GM12872 (cell line): ENCODE measurements at regions not wholly inside any gene's neighbourhood (a gene's known extent, or its start where the extent isn't known, plus 50 kb on each side); places are given as distances from the start of the nearest gene placed in this dataset.

ENCODE experiments used
- CTCF ChIP-seq: IDR thresholded peaks from 3 replicates; pipeline ENCODE4 v1.5.1; 2011; ENCODE audit warnings: low read depth, mild to moderate bottlenecking, low read length, moderate library complexity; ENCODE audit not compliant: insufficient read depth

- no peak for TF ChIP-seq CTCF
Measured at GRCh38 chr3:193971966-193972365, 164.0 kb upstream of the HES1 start.

GRCh38 chr3:193972832-193973231 is 163.1 kb upstream of the HES1 start:
- no peak for TF ChIP-seq CTCF

- no peak for TF ChIP-seq CTCF
Measured at GRCh38 chr3:193974191-193974652, 161.7 kb upstream of the HES1 start.

DNA sequence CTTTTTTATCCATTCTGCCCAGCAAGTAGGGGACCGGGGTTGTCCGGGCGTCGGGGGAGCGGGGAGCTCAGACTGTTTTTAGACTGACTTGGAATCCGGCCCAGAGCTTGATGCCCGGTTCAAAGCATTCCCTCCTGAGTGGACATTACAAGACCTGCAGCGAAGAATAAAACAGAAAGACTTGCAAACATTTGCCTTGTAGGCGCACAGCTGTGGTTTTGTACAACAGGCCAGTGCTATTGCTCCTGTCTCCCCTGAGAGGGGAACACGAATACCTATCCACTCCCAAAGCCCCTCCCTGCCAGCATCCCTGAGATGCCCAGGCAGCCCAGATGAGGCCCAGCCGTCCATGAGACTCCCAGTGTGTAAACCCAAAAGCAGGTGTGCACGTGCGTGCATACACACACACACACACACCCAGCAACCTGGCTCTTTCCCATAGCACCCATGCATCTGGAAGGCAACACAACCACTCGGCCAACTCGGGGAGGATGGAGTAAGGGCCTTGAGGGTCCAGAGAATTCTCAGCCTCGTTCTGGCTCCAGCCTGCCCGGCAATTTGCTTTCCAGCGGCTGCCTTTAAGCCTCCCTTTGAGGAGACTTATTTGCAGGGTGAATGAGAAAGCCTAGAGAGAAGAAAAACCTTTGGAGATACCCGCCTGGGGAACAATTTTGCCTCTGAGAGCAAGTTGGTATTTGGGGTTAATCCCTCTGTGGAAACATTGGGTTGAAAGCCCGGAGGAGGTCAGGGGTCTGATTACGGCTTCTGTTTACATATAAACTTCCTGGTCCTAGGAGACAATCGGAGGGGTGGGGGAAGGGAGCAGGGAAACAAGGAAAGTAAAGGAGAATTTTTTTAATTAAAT is 161.0 kb upstream of the HES1 start:
- TF ChIP-seq CTCF = no peak

- no peak for TF ChIP-seq CTCF
Measured at GRCh38 chr3:193977622-193978021, 158.3 kb upstream of the HES1 start.

GRCh38 chr3:193978030-193978429 is 157.9 kb upstream of the HES1 start:
- TF ChIP-seq CTCF = no peak

GRCh38 chr3:193978486-193978885 is 157.5 kb upstream of the HES1 start:
- TF ChIP-seq CTCF = no peak
